ENCODE measurements at regions not wholly inside any gene's neighbourhood (a gene's known extent, or its start where the extent isn't known, plus 50 kb on each side); places are given as distances from the start of the nearest gene placed in this dataset.
"Not testable (repeated sequence)": the region's sequence is repeated elsewhere in the genome, so short reads cannot be mapped to it uniquely, and the experiment has no call there.

- TF ChIP-seq ZFX (IDR thresholded peaks at IDR 0.05; ENCODE audit: borderline replicate concordance) (no peak), CTCF (IDR thresholded peaks at IDR 0.05) (no peak)
- no peak overlapping the region for H3K27ac ChIP-seq
Measured at GRCh38 chr3:102038477-102039142, 189.3 kb downstream of the NFKBIZ start.

- H3K27ac ChIP-seq, result not testable (repeated sequence)
Measured at GRCh38 chr3:102040144-102040543, 190.8 kb downstream of the NFKBIZ start.

DNA sequence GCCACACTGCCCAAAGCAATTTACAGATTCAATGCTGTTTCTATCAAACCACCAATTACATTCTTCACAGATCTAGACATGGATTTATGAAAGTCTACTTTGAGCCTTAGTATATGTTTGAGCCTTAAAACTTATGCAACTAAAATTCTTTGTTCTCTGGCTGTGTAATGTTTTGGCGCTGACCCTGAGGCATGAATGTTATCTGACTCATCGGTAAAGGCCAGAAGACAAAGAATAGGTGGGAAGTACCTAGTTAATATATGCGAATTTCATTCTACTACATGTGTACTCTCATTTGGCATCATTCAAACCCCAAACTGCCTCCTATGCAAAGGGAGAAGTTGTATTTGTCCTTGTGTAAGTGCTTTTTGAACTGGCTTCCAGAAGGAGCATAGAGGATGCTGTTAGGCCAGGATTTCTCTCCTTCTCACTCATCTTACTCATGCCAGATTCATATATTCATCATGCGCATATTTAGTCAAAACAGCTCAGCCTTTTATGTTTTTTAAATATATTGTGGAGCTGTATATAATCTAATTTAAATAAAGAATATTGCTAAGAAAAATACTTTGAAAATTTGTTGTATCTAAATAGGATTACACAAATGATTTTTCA is 204.2 kb downstream of the NFKBIZ start:
- H3K27ac ChIP-seq, result no peak overlapping the region
- no peak for TF ChIP-seq CTCF (IDR thresholded peaks at IDR 0.05)

- no peak overlapping the region for H3K27ac ChIP-seq
Measured at GRCh38 chr3:102054543-102055080, 205.3 kb downstream of the NFKBIZ start.

DNA sequence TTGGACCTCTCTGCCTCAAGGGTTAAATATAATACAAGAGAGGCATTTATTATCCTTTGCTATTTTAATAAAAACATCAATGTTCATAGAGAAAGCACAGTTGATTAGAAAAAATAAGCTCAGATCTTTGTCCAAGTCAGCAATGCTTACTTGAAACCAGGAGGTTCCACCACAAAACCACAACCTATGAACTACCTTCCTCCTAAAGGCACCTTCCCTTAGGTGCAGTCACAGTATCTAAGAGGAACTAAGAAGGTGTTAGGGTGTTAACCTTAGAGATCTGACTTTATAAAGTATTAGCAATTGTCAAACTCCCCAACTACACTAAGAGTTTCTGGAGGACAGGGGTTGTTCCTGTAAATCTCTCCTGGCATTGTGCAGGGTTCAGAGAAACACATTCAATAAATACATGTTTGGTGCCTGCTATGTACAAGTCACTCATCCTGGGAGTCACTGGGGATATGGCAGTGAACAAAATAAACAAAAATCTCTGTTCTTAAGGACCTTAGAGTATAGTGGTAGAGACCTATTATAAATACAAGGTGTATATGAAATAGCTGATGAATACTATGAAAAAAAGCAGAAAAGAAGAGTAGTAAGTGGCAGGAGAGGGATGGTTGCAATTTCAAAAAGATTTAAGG is 208.6 kb downstream of the NFKBIZ start:
- TF ChIP-seq CTCF (IDR thresholded peaks at IDR 0.05), result no peak
- TF ChIP-seq ZFX (IDR thresholded peaks at IDR 0.05; ENCODE audit: borderline replicate concordance), result no peak
- H3K27ac ChIP-seq, result no peak overlapping the region

More at GRCh38 chr3:102054543-102055080, 205.3 kb downstream of the NFKBIZ start:
- TF ChIP-seq ZFX (IDR thresholded peaks at IDR 0.05; ENCODE audit: borderline replicate concordance) (no peak), CTCF (IDR thresholded peaks at IDR 0.05) (no peak)

DNA sequence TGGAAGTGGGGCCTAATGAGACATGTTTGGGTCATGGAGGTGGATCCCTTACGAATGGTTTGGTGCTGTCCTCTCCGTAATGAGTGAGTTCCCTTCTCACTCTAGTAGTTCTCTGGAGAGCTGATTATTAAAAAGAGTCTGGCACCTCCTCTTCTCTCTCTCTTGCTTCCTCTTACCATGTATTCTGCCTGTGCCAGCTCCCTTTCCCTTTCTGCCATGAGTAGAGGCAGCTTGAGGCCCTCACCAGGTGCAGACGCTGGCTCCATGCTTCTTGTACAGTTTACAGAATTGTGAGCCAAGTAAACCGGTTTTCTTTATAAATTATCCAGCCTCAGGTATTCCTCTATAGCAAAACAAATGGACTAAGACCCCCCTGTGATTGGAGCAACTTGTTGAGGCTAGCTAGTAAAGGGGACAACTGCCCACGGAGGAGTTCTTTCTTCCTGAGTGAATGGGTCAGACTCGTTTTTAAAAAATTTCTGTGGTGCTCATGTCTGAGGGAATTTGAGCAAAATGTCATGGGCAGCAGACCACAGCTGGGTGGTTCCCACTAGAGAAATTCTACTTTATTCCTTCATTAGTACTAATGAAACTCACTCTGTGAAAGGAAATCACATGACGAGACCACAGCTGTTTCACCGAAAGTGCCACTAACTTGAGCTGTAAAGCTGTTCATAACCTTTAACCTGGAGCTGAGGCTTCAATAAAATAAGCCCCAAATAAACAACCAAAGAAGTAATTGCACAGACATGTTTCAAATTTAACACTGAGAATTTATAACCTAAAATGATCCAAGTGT is 210.0 kb downstream of the NFKBIZ start:
- no peak for TF ChIP-seq CTCF (IDR thresholded peaks at IDR 0.05)
- no peak for TF ChIP-seq ZFX (IDR thresholded peaks at IDR 0.05; ENCODE audit: borderline replicate concordance)
- H3K27ac ChIP-seq, result no peak overlapping the region

DNA sequence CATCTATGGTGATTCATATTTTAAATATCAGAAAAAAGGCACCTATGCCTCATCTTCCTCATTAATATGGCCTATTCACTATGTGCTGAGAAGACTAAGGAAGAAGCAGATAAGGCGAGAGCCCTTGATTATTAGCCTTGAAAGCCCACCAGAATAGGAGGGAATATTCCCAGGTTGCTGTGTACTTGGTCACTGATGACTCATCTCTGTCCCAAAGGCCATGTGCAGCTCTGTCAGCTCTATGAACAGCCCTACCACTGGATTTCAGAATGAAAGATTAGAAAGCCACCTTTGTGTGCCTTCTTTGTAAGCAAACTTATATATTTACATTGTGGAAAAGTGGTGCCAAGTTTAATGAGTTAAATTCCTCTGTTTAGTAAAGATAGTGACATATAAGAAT is 211.5 kb downstream of the NFKBIZ start:
- no peak overlapping the region for H3K27ac ChIP-seq
- TF ChIP-seq ZFX (IDR thresholded peaks at IDR 0.05; ENCODE audit: borderline replicate concordance), result no peak
- no peak for TF ChIP-seq CTCF (IDR thresholded peaks at IDR 0.05)
